WERI-Rb-1 (cell line): ENCODE measurements at regions not wholly inside any gene's neighbourhood (a gene's known extent, or its start where the extent isn't known, plus 50 kb on each side); places are given as distances from the start of the nearest gene placed in this dataset.

Experiments
- DNase-seq: peaks from one replicate; pipeline ENCODE4 v3.0.0-alpha.2; 2020
- H3K27ac ChIP-seq: fragments of 250-450 bp; sonication (Bioruptor Pico); 2 replicates; pipeline ENCODE4 v1.5.1; 2020; ENCODE audit warnings: mild to moderate bottlenecking, moderate library complexity
- H3K27me3 ChIP-seq: fragments of 250-450 bp; sonication (Bioruptor Pico); 2 replicates; pipeline ENCODE4 v1.5.1; 2021; ENCODE audit warnings: mild to moderate bottlenecking, low read depth, moderate library complexity; ENCODE audit not compliant: insufficient read depth, severe bottlenecking
- H3K36me3 ChIP-seq: fragments of 250-450 bp; sonication (Bioruptor Pico); 2 replicates; pipeline ENCODE4 v1.5.1; 2020; ENCODE audit warnings: mild to moderate bottlenecking, moderate library complexity
- H3K4me3 ChIP-seq: 2 replicates; pipeline ENCODE4 v1.5.1; 2011; ENCODE audit warnings: low read depth, mild to moderate bottlenecking, control low read depth, low read length
- H3K9me3 ChIP-seq: fragments of 250-450 bp; sonication (Bioruptor Pico); 2 replicates; pipeline ENCODE4 v1.5.1; 2021; ENCODE audit warnings: mild to moderate bottlenecking, moderate library complexity; ENCODE audit not compliant: severe bottlenecking
- TF ChIP-seq, protein P1 (sequence below): IDR thresholded peaks from 2 replicates; pipeline ENCODE4 v1.5.1; 2011; ENCODE audit warnings: low read depth, mild to moderate bottlenecking, control low read depth, inconsistent platforms, low read length

DNA sequence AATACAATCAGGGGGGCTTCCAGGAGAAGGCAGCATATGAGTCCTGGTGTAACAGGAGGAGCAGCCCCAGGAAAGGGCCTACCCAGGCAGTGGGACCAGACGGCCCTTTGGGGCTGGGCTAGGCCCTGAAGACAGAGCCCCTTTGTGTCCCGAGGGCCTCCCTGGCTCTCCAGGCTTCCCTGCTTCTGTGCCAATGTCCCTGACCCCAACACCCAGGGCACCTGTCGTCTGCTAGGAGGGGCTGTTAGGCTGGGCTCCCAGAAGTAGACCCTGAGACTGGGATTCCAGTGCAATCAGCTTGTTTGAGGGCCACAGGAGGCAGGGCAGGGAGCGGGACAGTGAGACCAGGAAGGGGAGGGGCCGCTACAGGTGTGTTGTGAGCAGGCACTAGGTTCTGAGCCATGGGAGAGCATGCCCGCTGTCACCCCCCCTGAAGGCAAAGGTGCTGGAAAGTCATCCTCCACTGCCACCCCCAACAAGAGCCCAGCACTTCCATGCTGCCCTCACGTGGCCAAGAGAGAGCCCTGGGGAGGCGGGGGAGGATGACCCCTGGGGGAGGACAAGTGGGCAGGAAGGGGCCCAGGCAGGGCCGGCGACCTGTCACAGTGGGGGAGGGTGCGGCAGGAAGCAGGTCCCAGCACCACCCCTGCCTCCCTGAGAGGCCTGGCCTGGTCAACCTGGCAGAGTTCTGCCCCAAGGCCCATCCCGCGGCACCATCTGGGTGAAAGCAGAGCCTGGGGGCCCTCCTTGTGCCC, 64.8 kb downstream of the ADRA2C start:
- no peaks in the 10 kb centered on the region for H3K36me3 ChIP-seq
- H3K4me3 ChIP-seq: no peak overlapping the region
- TF ChIP-seq, protein P1, sequence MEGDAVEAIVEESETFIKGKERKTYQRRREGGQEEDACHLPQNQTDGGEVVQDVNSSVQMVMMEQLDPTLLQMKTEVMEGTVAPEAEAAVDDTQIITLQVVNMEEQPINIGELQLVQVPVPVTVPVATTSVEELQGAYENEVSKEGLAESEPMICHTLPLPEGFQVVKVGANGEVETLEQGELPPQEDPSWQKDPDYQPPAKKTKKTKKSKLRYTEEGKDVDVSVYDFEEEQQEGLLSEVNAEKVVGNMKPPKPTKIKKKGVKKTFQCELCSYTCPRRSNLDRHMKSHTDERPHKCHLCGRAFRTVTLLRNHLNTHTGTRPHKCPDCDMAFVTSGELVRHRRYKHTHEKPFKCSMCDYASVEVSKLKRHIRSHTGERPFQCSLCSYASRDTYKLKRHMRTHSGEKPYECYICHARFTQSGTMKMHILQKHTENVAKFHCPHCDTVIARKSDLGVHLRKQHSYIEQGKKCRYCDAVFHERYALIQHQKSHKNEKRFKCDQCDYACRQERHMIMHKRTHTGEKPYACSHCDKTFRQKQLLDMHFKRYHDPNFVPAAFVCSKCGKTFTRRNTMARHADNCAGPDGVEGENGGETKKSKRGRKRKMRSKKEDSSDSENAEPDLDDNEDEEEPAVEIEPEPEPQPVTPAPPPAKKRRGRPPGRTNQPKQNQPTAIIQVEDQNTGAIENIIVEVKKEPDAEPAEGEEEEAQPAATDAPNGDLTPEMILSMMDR: no peak
- H3K9me3 ChIP-seq: peaks cover 2% of the 10 kb centered on the region
- H3K27ac ChIP-seq: peak overlapping the region; percentile 37
- no peaks in the 10 kb centered on the region for H3K27me3 ChIP-seq
- peak; percentile 54 for DNase-seq

DNA sequence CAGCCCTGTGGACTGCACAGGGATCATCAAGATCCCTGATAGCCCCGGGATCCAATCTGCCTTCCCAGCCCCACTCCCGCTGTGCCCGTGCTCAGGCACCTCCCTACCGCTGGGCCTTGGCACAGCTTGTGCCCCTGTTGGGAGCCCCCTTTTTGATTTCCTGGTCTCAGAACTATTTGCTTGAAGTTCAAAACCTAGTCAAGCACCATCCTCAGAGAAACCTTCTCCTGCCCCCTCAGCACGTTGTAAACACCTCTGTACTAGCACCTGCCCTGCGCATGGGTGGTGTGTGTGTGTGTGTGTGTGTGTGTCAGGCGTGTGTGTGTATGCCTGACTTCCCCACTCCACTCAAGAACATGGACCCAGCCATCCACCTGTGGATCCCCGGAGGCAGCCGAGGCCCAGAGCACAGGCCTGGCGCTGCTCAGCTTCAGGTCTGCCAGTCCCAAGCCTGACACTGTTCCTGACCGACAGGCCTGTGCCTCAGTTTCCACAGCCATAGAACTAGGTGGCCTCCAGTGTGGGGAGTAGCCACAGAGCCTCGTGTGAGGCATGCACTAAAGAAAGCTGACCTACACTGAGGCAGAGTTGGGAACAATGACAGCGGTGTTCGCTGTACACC, 65.5 kb downstream of the ADRA2C start:
- TF ChIP-seq, protein P1: no peak
- Histone ChIP-seq H3K4me3 (no peak overlapping the region), H3K9me3 (peaks cover 2% of the 10 kb centered on the region), H3K36me3 (no peaks in the 10 kb centered on the region), H3K27me3 (no peaks in the 10 kb centered on the region), H3K27ac (peak overlapping the region; percentile 37; the same call in 1 of the 2 replicates)
- no peak for DNase-seq

DNA sequence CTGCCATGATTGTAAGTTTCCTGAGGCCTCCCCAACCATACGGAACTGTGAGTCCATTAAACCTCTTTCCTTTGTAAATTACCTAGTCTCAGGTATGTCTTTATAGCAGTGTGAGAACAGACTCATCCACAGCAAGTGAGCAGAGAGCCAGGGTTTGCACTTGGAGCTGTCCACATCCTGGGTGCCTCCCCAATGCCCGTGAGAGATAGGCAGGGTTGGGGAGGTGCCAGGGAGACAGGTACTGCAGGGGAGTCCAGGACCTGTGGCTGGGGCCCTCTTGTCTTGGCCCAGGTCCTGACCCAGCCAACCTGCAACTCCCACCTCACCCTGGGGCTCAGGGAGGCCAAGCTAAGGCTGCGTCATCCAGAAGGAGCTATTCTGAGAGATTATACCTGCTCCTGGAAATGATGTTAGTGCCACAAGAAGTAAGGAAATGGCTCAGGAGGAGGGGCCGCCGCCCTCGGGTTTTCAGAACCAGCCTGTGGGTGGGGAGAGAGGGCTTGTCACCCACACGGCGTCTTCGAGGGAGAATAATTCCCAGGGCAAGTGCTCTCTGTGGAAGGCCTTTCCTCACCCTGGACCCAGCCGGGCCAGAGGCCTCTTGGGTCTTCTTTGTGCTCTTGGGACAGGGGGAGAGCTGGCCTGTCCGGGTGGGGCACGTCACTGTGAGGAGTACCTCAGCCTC, 66.5 kb downstream of the ADRA2C start:
- TF ChIP-seq, protein P1: no peak
- no peak overlapping the region for H3K27ac ChIP-seq
- H3K9me3 ChIP-seq: peaks cover 2% of the 10 kb centered on the region
- no peaks in the 10 kb centered on the region for H3K36me3 ChIP-seq
- H3K27me3 ChIP-seq: no peaks in the 10 kb centered on the region
- H3K4me3 ChIP-seq: no peak overlapping the region
- no peak for DNase-seq

DNA sequence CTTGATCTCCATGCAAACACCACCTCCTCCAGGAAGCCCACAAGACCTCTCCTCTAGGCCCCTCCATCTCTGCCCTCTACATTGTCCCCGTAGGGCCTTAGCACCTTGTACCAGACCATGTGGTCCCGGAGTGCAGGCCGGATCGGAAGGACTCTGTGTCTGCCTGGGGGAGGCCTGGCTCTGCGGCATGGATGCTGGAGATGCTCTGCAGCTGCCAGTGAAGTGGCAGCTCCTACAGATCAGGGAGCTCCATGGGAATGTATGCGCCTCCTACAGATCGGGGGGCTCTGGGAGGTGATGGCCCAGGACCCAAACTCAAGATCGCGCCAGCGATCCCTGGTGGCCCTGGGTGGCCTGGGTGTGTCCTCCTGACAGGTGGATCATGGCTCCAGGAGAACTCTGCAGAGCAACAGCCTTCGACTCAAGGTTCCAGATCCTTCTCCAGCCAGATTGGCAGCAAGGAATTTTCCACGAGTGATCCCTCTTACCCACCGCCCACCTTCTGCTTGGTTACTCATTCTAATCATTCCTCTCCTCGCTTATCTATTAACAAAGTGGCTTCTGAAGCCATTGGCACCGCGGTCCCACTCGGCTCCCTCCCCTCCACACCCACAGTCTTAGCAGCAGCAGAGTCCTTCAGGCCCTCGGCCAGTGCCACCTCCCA, 67.3 kb downstream of the ADRA2C start:
- TF ChIP-seq, protein P1: no peak
- no peaks in the 10 kb centered on the region for H3K27me3 ChIP-seq
- peaks cover 2% of the 10 kb centered on the region for H3K9me3 ChIP-seq
- no peak for DNase-seq
- no peak overlapping the region for H3K4me3 ChIP-seq
- no peaks in the 10 kb centered on the region for H3K36me3 ChIP-seq
- H3K27ac ChIP-seq: no peak overlapping the region

DNA sequence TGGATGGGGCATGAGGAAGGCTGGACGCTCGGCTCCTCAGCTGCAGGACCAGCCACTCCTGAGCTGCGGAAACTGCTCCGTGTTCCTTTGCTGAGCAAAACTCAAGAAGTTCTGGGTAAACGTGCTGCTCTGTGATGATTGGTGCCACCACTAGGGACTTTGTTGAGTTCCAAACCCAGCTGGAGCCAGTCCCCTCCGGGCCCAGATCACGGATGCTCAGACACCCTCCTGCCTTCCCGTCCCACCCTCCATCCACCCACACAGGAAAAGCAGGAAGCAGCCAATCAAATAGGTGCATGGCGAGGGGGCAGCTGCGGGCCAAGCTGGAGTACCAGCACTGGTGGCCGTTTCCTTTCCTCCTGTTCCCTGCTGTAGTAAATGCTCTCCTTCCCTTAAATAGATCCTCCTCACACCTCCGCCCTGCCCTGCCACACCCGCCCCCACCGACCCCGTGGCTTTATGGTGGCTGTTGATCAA, 68.0 kb downstream of the ADRA2C start:
- Histone ChIP-seq H3K36me3 (no peaks in the 10 kb centered on the region), H3K9me3 (peaks cover 2% of the 10 kb centered on the region), H3K27me3 (no peaks in the 10 kb centered on the region), H3K4me3 (no peak overlapping the region), H3K27ac (no peak overlapping the region)
- no peak for DNase-seq
- TF ChIP-seq, protein P1: peak; percentile 49
